H1 (cell line): ENCODE measurements at regions not wholly inside any gene's neighbourhood (a gene's known extent, or its start where the extent isn't known, plus 50 kb on each side); places are given as distances from the start of the nearest gene placed in this dataset.

Experiments
- CTCF ChIA-PET: fragments of 300-600 bp; sonication (Branson Sonifier 250); formaldehyde crosslinking; loops from one replicate; lab custom pipeline; 2021; ENCODE audit not compliant: partially characterized antibody; lab: Charles Lee
- POLR2A ChIA-PET: fragments of 300-600 bp; sonication (Branson Sonifier 250); formaldehyde crosslinking; loops from one replicate; lab custom pipeline; 2021; ENCODE audit warnings: inconsistent platforms; ENCODE audit not compliant: partially characterized antibody; lab: Charles Lee
- DNase-seq, 2 experiments: peaks; one replicate each; pipeline versions ENCODE4 v3.0.0 to v3.0.0-alpha.2; 2010 to 2022; ENCODE audit warnings: low spot score in 2 of 2, low read depth in 1 of 2, mixed read lengths in 1 of 2
- FAIRE-seq: peaks from 2 replicates; lab custom pipeline; 2011; peaks lifted over from hg19 to GRCh38; lab: Jason Lieb, UNC
- H2AFZ ChIP-seq: 2 replicates; pipeline ENCODE4 v1.8.1; 2012; ENCODE audit warnings: low read length, inconsistent platforms
- H2AK5ac ChIP-seq: 2 replicates; pipeline ENCODE4 v1.6.1; 2013; ENCODE audit warnings: low read depth, low read length
- H2BK120ac ChIP-seq: replicated peaks from 2 replicates; pipeline ENCODE3; 2013; ENCODE audit warnings: low read depth, low read length, inconsistent platforms
- H2BK12ac ChIP-seq: 2 replicates; pipeline ENCODE4 v1.6.1; 2013; ENCODE audit warnings: low read depth, low read length
- H2BK15ac ChIP-seq: 2 replicates; pipeline ENCODE4 v1.6.1; 2013; ENCODE audit warnings: low read length
- H2BK20ac ChIP-seq: 2 replicates; pipeline ENCODE4 v1.6.1; 2013; ENCODE audit warnings: low read length
- H2BK5ac ChIP-seq: 2 replicates; pipeline ENCODE4 v1.6.1; 2013; ENCODE audit warnings: low read depth, low read length
- H3K14ac ChIP-seq: 2 replicates; pipeline ENCODE4 v1.6.1; 2013; ENCODE audit warnings: inconsistent platforms; ENCODE audit not compliant: insufficient read length
- H3K18ac ChIP-seq: 2 replicates; pipeline ENCODE4 v1.6.1; 2013; ENCODE audit warnings: low read length; ENCODE audit errors: extremely low read depth
- H3K23ac ChIP-seq: 2 replicates; pipeline ENCODE4 v1.6.1; 2013; ENCODE audit warnings: inconsistent platforms; ENCODE audit not compliant: insufficient read length
- H3K23me2 ChIP-seq: 2 replicates; pipeline ENCODE4 v1.6.1; 2013; ENCODE audit warnings: low read depth, low read length
- H3K27ac ChIP-seq: 2 replicates; pipeline ENCODE4 v1.6.1; 2011; ENCODE audit warnings: low read depth, low read length, inconsistent platforms
- H3K27me3 ChIP-seq, 4 experiments: replicated peaks in 1 of 4; 1 replicate in 1 of 4; 2 replicates in 3 of 4; pipeline versions ENCODE4 v1.6.1 to v1.8.1; 2011 to 2013; ENCODE audit warnings: low read length in 3 of 4, mild to moderate bottlenecking in 3 of 4, inconsistent platforms in 2 of 4, mixed read lengths in 2 of 4, moderate library complexity in 1 of 4; ENCODE audit not compliant: control insufficient read depth in 3 of 4, insufficient read depth in 3 of 4; ENCODE audit errors: extremely low read depth in 1 of 4
- H3K36me3 ChIP-seq, 4 experiments: 2 replicates each; pipeline versions ENCODE4 v1.6.1 to v1.8.1; 2011 to 2013; ENCODE audit warnings: mild to moderate bottlenecking in 4 of 4, low read length in 3 of 4, moderate library complexity in 2 of 4, control low read depth in 1 of 4, inconsistent platforms in 1 of 4; ENCODE audit not compliant: insufficient read depth in 4 of 4, control insufficient read depth in 2 of 4
- H3K4ac ChIP-seq: replicated peaks from 2 replicates; pipeline ENCODE3; 2013; ENCODE audit warnings: low read length, low read depth, mixed read lengths, inconsistent platforms; ENCODE audit not compliant: insufficient read length
- H3K4me1 ChIP-seq, 4 experiments: replicated peaks in 1 of 4; 1 replicate in 1 of 4; 2 replicates in 3 of 4; pipeline versions ENCODE4 v1.6.1 to v1.8.1; 2011 to 2013; ENCODE audit warnings: low read length in 3 of 4, inconsistent platforms in 2 of 4, mixed read lengths in 1 of 4; ENCODE audit not compliant: insufficient read depth in 4 of 4, control insufficient read depth in 3 of 4
- H3K4me2 ChIP-seq, 2 experiments: 2 replicates each; pipeline versions ENCODE4 v1.6.1 to v1.8.1; 2011 to 2013; ENCODE audit warnings: low read depth in 2 of 2, low read length in 2 of 2, control low read depth in 1 of 2, inconsistent platforms in 1 of 2, mild to moderate bottlenecking in 1 of 2; ENCODE audit not compliant: insufficient read depth in 1 of 2
- H3K4me3 ChIP-seq, 4 experiments: fragments of 200-600, 300-600 bp in 1 of 4; sonication (generic), shearing (Covaris generic), sonication (Bioruptor Twin) in 1 of 4; 2 replicates each; pipeline versions ENCODE4 v1.5.1 to v1.8.1; 2011 to 2016; ENCODE audit warnings: low read length in 4 of 4, low read depth in 3 of 4, control low read depth in 2 of 4, inconsistent platforms in 2 of 4, mild to moderate bottlenecking in 2 of 4, mixed read lengths in 1 of 4, moderate library complexity in 1 of 4; ENCODE audit not compliant: insufficient read depth in 2 of 4; ENCODE audit errors: extremely low read depth in 1 of 4
- H3K56ac ChIP-seq: replicated peaks from 2 replicates; pipeline ENCODE3; 2013; ENCODE audit warnings: low read depth, mild to moderate bottlenecking, mixed read lengths, low read length, inconsistent platforms; ENCODE audit not compliant: insufficient read length
- H3K79me1 ChIP-seq: 2 replicates; pipeline ENCODE4 v1.6.1; 2013; ENCODE audit warnings: low read depth, low read length, control low read depth
- H3K79me2 ChIP-seq, 2 experiments: 2 replicates each; pipeline versions ENCODE4 v1.6.1 to v1.8.1; 2012 to 2013; ENCODE audit warnings: low read length in 2 of 2, mild to moderate bottlenecking in 2 of 2, inconsistent platforms in 1 of 2; ENCODE audit not compliant: insufficient read depth in 2 of 2, control insufficient read depth in 1 of 2
- H3K9ac ChIP-seq, 4 experiments: replicated peaks in 1 of 4; 1 replicate in 1 of 4; 2 replicates in 3 of 4; pipeline versions ENCODE4 v1.6.1 to v1.8.1; 2011 to 2013; ENCODE audit warnings: low read depth in 3 of 4, low read length in 3 of 4, control low read depth in 2 of 4, mild to moderate bottlenecking in 2 of 4, moderate library complexity in 2 of 4, inconsistent platforms in 1 of 4; ENCODE audit errors: extremely low read depth in 1 of 4
- H3K9me3 ChIP-seq, 2 experiments: 2 replicates each; pipeline versions ENCODE4 v1.6.1 to v1.8.1; 2012 to 2013; ENCODE audit warnings: mild to moderate bottlenecking in 2 of 2, moderate library complexity in 2 of 2, control low read depth in 1 of 2, inconsistent platforms in 1 of 2, low read depth in 1 of 2, low read length in 1 of 2, mixed read lengths in 1 of 2; ENCODE audit not compliant: insufficient read depth in 2 of 2
- H4K20me1 ChIP-seq, 2 experiments: replicated peaks in 1 of 2; 2 replicates each; pipeline versions ENCODE3 to v1.8.1; 2011 to 2013; ENCODE audit warnings: inconsistent platforms in 2 of 2, low read length in 2 of 2, mild to moderate bottlenecking in 1 of 2; ENCODE audit not compliant: insufficient read depth in 2 of 2, control insufficient read depth in 1 of 2
- H4K5ac ChIP-seq: 2 replicates; pipeline ENCODE4 v1.6.1; 2013; ENCODE audit warnings: low read length, low read depth, mixed read lengths, inconsistent platforms; ENCODE audit not compliant: insufficient read length
- H4K8ac ChIP-seq: 2 replicates; pipeline ENCODE4 v1.8.0; 2013; ENCODE audit warnings: mild to moderate bottlenecking, moderate library complexity, low read length, inconsistent platforms; ENCODE audit not compliant: insufficient read depth; ENCODE audit errors: extremely low read depth
- H4K91ac ChIP-seq: replicated peaks from 2 replicates; pipeline ENCODE3; 2013; ENCODE audit warnings: low read length, mixed read lengths, inconsistent platforms; ENCODE audit not compliant: insufficient read length
- BRCA1 ChIP-seq: IDR thresholded peaks from 2 replicates; pipeline ENCODE4 v1.6.1; 2012; ENCODE audit warnings: low read depth, low read length, improper control_type of control experiment
- CBX5 ChIP-seq: fragments of 300-800, 300-1000 bp; sonication (generic); IDR thresholded peaks from 2 replicates; pipeline ENCODE4 v1.7.1; 2016; ENCODE audit warnings: antibody characterized with exemption, low read length, low read depth
- CREB1 ChIP-seq: IDR thresholded peaks from 2 replicates; pipeline ENCODE4 v1.6.1; 2012; ENCODE audit warnings: inconsistent platforms
- JUND ChIP-seq: IDR thresholded peaks from 2 replicates; pipeline ENCODE4 v1.6.1; 2011; ENCODE audit warnings: mild to moderate bottlenecking, improper control_type of control experiment, low read length
- MAFK ChIP-seq: IDR thresholded peaks from 2 replicates; pipeline ENCODE4 v1.6.1; 2012; ENCODE audit warnings: low read depth, mild to moderate bottlenecking, improper control_type of control experiment, low read length
- NRF1 ChIP-seq: IDR thresholded peaks from 2 replicates; pipeline ENCODE4 v1.6.1; 2011; ENCODE audit warnings: mild to moderate bottlenecking, low read depth, low read length, improper control_type of control experiment
- RAD21 ChIP-seq, 2 experiments: IDR thresholded peaks in 1 of 2; conservative IDR thresholded peaks in 1 of 2; 2 replicates each; pipeline ENCODE4 v1.6.1; 2011; ENCODE audit warnings: low read depth in 2 of 2, low read length in 2 of 2, improper control_type of control experiment in 1 of 2, inconsistent platforms in 1 of 2, mild to moderate bottlenecking in 1 of 2, moderate library complexity in 1 of 2
- SAP30 ChIP-seq: fragments of 300-600 bp; sonication (generic); IDR thresholded peaks from 2 replicates; pipeline ENCODE4 v1.7.1; 2012; ENCODE audit warnings: low read length, moderate library complexity, mild to moderate bottlenecking, inconsistent platforms; ENCODE audit not compliant: insufficient read depth, insufficient replicate concordance
- SP2 ChIP-seq: IDR thresholded peaks from 2 replicates; pipeline ENCODE4 v1.6.1; 2012; ENCODE audit warnings: mild to moderate bottlenecking, low read length, inconsistent platforms
- TAF1 ChIP-seq: IDR thresholded peaks from 2 replicates; pipeline ENCODE4 v1.6.1; 2011; ENCODE audit warnings: mild to moderate bottlenecking, low read depth, low read length
- TAF7 ChIP-seq: optimal IDR thresholded peaks from 2 replicates; pipeline ENCODE3; 2011; ENCODE audit warnings: low read depth, mild to moderate bottlenecking, inconsistent platforms, low read length, moderate library complexity, borderline replicate concordance
- WGBS, 2 experiments: shearing (Covaris generic) in 1 of 2; methylation state at CpG; one replicate each; pipeline versions ENCODE4 v1.1.6 to v1.1.7; 2013 to 2015; ENCODE audit warnings: low lambda C conversion rate in 2 of 2, mixed read lengths in 2 of 2, inconsistent platforms in 1 of 2, low coverage in 1 of 2, missing lambda C conversion rate in 1 of 2; ENCODE audit not compliant: insufficient replicate concordance in 2 of 2, insufficient coverage in 1 of 2, insufficient read length in 1 of 2; ENCODE audit errors: extremely low coverage in 1 of 2, missing lambda C conversion rate in 1 of 2; 5-methylcytosine and 5-hydroxymethylcytosine counted together
- TF ChIP-seq, protein P1 (sequence below): IDR thresholded peaks from 2 replicates; pipeline ENCODE4 v1.6.1; 2012; ENCODE audit warnings: low read length, inconsistent platforms
- TF ChIP-seq, protein P2 (sequence below): IDR thresholded peaks from 2 replicates; pipeline ENCODE4 v1.6.1; 2011; ENCODE audit warnings: low read depth, mild to moderate bottlenecking, low read length; ENCODE audit not compliant: insufficient read depth

DNA sequence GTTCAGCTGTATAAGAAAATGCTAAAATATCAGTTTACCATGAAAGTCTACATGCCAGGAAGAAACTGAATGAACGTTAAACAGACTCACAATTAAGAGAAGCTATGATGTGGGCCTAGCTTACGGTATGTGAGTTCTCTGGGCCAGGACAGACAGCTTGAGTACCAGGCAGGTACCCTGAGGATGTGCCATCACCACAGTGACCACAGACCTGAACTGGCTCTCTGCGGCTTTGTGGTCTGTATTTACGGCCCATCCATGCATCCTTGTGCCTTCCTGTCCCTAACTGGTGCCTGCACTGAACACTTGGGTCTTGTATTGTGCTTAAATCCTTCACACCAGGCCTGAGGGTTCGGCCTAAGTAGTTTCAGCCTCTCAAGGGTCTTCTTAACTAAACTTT lies 467.5 kb upstream of the PPP2R3A start:
- no peaks in the 10 kb centered on the region for H3K79me2 ChIP-seq
- H2BK15ac ChIP-seq, result no peak overlapping the region
- no peaks in the 10 kb centered on the region for H3K79me1 ChIP-seq
- H3K4me2 ChIP-seq, result no peak overlapping the region
- no peaks in the 10 kb centered on the region for H3K23me2 ChIP-seq
- WGBS, 2 experiments, result 91% methylated on average over 5 of the region's 5 CpGs; no CpG with 5 or more reads in 1 of the 2 experiments
- no peaks in the 10 kb centered on the region for H3K9me3 ChIP-seq
- no peaks in the 10 kb centered on the region for H3K36me3 ChIP-seq
- no peak overlapping the region for H4K91ac ChIP-seq
- H3K27ac ChIP-seq, result no peak overlapping the region
- no peak overlapping the region for H2BK5ac ChIP-seq
- ChIA-PET POLR2A (no interaction called here), CTCF (interaction anchor here (0.5 to 2.1 kb wide), 3 partner anchors 18 to 703 kb away, joined by 3 to 6 read pairs (median 3); partner anchors contain the start of gene EPHB1)
- no peak for DNase-seq
- no peaks in the 10 kb centered on the region for H4K20me1 ChIP-seq
- no peak overlapping the region for H2AK5ac ChIP-seq
- no peak overlapping the region for H2BK120ac ChIP-seq
- H3K4me1 ChIP-seq, result peaks cover 0 to 3% (median 0%) of the 10 kb centered on the region in 4 experiments; a peak in 1 of 7 replicates
- H3K9ac ChIP-seq, result no peak overlapping the region
- FAIRE-seq, result no peak
- H3K4ac ChIP-seq, result no peak overlapping the region
- no peak overlapping the region for H3K23ac ChIP-seq
- H3K56ac ChIP-seq, result no peak overlapping the region
- H3K14ac ChIP-seq, result no peak overlapping the region
- no peak overlapping the region for H2BK12ac ChIP-seq
- no peak overlapping the region for H3K18ac ChIP-seq
- H3K27me3 ChIP-seq, result no peaks in the 10 kb centered on the region
- H3K4me3 ChIP-seq, result no peak overlapping the region
- H4K8ac ChIP-seq, result no peak overlapping the region
- H2AFZ ChIP-seq, result no peak overlapping the region
- no peak overlapping the region for H4K5ac ChIP-seq
- H2BK20ac ChIP-seq, result no peak overlapping the region
- TF ChIP-seq, protein P1, sequence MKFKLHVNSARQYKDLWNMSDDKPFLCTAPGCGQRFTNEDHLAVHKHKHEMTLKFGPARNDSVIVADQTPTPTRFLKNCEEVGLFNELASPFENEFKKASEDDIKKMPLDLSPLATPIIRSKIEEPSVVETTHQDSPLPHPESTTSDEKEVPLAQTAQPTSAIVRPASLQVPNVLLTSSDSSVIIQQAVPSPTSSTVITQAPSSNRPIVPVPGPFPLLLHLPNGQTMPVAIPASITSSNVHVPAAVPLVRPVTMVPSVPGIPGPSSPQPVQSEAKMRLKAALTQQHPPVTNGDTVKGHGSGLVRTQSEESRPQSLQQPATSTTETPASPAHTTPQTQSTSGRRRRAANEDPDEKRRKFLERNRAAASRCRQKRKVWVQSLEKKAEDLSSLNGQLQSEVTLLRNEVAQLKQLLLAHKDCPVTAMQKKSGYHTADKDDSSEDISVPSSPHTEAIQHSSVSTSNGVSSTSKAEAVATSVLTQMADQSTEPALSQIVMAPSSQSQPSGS, result no peak
- TF ChIP-seq TAF1, result no peak
- TF ChIP-seq CBX5, result no peak
- no peak for TF ChIP-seq RAD21 (IDR thresholded peaks at IDR 0.05 in 1 of 2, conservative IDR thresholded peaks at IDR 0.05 in 1 of 2; ENCODE audit: low read depth in 2 of 2, low read length in 2 of 2)
- TF ChIP-seq NRF1, result no peak
- TF ChIP-seq SP2, result no peak
- TF ChIP-seq CREB1, result no peak
- no peak for TF ChIP-seq TAF7
- TF ChIP-seq, protein P2, sequence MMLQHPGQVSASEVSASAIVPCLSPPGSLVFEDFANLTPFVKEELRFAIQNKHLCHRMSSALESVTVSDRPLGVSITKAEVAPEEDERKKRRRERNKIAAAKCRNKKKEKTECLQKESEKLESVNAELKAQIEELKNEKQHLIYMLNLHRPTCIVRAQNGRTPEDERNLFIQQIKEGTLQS, result no peak
- no peak for TF ChIP-seq MAFK
- no peak for TF ChIP-seq SAP30
- TF ChIP-seq BRCA1, result no peak
- no peak for TF ChIP-seq JUND
